HG03520 (cell line): ENCODE measurements at regions not wholly inside any gene's neighbourhood (a gene's known extent, or its start where the extent isn't known, plus 50 kb on each side); places are given as distances from the start of the nearest gene placed in this dataset.

Experiments used
- ATAC-seq: cut with Tn5 transposase; IDR thresholded peaks from one replicate; pipeline ENCODE4 v1.9.1; 2021; ENCODE audit warnings: mild to moderate bottlenecking, moderate library complexity; ENCODE audit not compliant: unreplicated experiment

DNA sequence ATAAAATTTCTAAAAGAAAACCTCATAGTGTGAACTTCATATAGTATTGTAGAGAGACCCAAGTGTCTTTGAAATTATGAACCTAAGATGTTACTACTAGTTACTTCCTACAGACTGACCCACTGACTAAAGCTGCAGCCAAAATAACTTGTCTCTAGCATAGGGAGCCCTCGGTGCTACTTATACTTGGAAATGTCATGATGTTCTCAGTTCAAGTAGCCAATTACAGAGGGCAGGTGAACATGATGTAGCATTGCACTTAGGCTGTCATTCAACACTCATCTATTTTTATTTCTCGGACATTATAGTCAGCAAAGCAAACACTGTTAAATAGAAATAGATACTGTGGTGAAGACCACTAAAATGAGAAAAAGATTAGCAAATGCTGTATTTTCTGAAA lies 165.6 kb downstream of the AREG start:
- no peak for ATAC-seq

DNA sequence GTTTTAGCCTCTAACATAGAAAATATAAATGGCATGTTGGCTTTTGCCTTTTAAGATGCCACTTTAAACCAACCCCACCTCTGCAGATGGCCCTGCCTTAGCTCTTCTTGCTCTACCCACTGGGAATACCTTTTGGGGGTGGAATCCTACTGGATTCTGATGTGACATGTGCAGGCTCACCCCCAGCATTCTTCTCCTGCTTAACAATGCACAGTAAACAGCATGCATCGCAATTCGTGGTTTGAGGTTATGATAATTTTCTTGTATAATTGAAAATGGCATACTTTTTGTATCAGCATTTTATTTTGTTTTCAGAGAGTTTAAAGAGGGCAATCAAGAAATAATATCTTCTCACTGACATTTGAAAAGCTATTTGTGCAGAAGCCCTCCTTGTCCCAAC lies 167.9 kb downstream of the AREG start:
- no peak for ATAC-seq

DNA sequence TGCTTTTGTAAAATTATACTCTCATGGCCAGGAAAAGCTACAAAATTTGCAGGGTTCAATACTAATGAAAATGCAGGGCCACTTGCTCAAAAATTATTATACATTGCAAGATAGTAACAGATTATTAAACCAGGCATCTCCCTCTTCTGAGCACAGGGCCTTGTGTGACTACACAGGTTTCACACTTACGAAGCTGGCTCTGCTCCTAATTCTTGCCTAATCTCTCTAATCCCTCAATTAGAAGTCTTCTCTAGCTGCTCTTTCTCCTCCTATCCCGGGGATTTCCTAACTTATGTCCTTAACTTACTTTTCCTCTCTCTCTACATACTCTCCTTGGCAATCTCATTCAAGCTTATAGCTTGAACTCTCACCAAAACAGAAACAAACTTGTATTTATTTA lies 168.3 kb downstream of the AREG start:
- no peak for ATAC-seq

DNA sequence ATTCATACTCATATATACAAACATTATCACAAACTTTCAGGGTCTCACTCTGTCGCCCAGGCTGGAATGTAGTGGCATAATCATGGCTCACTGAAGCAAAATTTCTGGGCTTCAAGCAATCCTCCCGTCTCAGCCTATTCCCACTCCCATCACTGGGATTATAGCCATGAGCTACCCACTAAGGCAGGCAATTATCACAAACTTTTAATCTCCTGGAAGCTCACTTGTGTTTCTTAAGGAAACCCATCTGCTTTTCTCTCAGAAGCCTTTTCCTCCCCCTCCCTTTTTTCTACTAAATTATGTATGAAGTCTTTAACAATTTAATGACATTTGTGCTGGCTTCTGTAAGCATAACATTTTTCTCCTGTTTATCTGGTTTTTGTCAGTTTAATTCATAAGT lies 170.5 kb downstream of the AREG start:
- no peak for ATAC-seq

DNA sequence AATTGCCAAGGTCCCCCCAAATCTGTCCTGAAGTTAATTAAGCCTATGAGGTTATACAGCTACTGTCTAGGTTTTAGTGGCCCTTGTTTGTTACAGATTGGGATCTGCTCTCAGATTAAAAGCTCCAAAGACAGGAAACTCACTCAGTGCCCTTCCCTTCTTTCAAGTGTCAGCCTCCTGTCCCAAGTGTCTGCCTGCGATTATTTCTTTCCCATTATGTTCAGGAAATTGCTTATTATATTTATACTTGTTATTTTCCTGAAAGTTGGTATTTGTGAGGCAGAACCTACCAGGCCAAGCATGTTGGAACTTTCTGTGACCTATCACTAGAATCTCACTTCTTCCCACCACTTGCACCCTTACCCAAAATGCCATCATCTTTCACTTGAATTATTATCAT lies 173.2 kb downstream of the AREG start:
- ATAC-seq, result no peak

DNA sequence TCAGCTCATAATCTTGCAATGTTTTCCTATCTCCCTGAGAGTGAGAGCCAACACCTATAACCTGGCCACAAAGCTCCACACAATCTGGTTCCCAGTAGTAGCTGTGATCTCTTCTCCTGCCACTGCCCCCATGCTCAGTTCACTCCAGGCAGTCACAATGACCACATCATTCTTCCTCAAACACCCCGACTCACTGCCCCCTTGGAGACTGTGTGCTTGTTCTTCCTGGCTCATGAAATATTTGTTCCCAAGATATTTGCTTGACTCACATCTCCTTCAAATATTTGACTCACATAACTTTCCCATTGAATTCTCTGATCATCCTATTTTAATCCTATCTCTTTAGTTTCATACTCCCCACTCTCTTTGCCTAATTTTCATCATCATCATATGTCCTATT lies 173.7 kb downstream of the AREG start:
- ATAC-seq, result no peak

DNA sequence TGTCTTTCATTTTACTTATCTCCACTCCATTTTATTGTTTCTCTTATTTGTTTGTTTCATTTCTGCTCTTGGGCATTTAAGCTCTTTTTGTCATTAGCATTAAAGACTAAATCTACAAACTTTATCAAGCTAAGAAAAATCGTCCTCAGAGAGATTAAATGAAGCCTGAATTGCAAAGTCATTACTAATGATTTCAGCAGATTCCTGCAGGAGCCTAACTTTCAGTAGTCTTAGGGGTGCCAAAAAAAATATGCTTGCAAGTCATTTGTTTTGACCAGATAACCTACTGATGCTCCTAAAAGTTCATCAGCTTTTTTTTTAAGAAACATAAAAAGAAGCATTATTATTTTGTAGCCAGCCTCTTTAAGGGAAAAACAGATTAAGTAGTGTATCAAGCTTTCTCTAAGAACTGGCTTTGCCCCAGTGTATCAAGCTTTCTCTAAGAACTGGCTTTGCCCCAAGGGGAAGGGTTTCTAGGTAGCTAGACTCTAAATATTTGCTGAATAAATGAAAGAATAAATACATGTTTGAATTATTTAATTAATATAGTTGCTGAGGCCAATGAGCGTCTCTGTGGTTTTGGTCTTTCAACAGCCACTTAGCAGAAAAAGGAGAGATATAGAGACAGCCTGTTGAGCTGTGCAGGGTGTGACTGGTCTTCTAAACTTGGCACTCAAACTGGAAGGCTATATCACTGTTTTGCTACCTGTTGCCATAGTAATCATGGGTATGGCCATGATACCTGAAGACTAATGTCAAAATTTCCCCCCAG lies 174.2 kb downstream of the BTC start:
- no peak for ATAC-seq

DNA sequence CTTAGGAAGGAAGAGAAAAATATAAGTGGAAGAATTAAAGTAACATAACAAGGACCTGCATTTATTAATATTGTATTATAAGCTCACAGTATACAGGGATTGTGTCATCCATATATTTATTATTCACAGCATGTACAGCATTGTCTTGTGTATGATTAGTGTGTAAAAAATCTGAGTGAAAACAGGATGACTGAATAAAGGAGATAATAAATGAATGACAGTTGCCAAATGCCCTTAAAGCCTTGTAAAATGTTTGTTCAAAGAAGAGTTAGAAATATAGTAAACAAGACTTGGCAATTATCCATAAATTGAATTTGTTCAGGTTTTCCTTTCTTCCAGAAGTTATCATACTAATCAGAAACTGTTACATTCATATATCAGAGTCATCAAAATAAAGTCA lies 172.7 kb downstream of the BTC start:
- ATAC-seq, result no peak

DNA sequence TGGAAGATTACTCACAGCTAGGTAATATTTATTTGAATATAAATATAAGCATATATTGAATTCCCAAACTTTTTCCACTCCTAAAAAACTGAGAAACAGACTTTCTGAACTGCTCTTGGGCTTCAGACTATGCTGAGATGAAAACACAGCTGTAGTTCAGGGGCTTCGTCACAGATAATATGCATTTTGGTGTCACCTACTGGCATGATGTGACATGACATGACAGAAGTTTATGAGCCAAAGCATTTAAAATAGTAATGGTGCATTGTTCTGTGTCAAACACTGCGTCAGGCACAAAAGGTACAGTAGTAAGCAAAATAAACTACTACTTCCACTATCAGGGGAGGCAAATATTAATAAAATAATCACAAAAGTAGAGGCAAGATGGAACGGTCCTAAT lies 171.3 kb downstream of the BTC start:
- ATAC-seq, result peak; percentile 89

DNA sequence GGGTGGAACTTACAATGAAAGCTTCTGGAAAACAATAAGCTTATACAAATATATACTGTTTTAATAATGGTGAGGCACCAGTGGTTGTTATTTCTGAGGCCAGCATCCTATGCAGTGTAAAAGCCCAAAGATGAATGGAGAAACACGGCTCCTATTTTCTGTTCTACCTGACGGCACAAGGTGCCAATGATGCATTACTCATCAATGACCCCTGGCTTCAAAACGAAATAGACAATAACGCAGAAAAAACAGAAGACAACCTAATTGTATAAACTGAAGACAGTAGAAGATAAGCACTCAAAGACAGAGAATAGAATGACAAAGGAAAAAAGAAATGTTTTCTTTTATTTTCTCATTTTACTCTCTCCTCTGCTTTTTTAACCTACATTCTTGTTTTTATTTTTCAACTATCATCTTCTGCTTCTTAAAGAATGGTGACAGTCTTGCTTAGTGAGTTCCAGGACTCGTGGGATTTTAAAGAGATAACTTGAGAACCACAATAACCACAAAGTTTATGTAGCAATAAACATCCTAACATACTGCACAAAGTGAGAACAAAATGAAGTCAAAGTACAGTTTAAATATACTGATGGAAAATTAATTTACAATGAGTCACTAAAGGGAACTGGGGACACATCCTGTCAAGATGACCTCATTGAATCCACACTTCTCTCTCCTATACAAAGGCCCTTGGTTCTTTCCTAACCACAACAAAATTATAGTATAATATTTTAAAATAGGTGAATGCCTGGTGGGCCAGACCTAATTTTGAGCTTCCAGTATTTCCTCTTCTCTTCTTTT lies 169.8 kb downstream of the BTC start:
- ATAC-seq, result no peak

DNA sequence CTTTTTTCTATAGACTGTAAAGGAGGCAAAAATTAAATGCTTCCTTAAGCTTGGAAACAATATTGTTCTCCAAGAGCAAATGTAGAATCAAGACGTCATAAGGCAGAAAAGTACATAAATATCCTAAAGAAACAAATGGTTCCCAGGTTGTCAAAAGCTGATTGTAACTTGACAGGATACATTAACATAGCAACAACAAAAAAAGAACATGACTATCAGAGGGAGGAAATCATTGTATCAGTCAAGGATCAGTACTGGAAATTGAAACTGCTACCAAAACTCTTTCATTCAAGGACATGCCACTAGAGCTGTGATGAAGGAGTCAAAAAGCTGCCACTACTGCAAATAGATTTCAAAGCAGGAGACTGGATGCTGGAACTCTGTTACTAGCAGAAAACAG lies 168.3 kb downstream of the BTC start:
- no peak for ATAC-seq

DNA sequence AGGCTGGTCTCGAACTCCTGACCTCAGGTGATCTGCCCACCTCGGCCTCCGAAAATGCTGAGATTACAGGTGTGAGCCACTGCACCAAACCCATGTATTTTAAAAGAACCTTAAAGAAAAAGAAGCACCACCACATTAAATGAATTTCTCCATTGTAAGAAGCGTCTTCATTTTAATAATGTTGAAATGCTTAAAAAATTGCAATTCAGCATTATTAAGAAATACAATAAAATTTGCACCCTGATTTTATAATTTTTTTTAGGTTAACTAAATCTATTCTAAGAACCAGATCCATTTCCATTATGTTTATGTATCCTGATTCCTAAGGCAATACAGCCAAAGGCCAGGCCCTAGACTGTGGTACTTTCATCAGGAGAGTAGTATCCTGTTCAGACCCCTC lies 167.2 kb downstream of the BTC start:
- ATAC-seq, result no peak

DNA sequence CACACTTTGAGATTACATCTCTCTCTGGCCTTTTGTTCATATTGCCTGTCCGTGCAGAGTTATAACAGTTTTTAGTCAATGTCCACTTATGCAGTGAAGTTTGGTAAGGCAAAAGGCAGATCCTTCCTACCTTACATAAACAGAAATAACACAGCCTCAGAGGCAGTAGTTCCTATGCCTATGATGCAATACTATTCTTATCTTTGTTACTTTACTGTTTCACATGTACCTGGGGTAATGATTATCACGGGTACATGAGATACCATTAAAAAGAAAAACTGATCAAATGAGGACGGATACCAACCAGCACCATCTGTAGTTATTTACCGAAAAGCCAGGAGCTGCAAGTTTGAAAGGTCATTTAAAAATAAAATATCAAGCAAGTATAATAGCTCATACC lies 166.8 kb downstream of the BTC start:
- ATAC-seq, result no peak

DNA sequence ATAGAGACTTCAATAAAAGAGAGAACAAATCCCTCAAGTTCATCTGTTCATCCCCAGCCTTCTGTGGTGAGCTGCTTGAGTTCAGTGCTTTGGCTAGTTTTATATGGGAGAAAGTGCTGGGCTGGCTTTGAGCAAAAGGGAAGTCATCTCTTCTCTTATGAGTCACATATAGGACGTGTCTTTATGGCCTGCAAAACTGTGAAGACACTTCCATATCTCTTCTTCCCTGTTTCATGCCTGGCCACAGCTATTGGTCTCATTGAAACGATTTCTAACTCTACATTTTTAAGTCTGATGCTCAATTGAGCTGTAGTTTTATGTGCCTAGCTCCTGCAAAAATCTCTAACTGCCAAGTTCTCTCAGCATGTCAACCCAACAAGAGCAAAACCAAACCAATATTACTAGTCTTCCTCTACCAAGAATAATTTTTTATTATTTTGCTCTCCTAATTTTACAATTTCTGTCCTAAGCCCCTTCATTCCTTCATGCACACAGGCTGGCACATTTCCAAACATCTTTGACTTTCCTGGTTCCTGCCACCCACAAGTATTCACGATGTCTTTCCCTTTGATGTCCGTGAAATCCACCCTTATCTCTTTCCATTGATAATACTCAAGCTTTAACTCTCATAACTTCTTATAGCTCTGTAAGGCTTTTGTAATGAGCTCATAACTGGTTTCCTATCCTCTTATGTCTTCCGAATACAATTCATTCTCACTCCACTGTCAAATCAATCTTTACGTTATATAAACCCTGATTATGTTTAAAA lies 165.3 kb downstream of the BTC start:
- no peak for ATAC-seq

DNA sequence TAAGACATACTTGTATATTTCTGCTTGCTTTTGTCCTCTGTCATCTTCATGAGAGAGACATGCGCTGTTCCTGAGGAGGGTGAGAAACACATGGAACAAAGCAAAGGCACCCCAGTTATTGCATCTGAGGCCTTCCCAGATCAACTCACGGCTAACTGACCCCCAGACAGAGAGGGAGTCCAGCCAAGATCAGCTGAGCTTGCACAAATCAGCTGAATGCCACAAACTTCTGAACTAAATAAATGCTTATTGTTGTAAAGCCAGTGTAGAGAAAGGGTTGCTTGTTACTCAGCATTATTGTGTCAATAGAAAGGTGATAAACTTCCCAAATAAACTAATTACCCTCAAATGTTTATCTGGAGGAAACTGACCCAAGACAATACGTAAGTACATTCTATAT lies 163.8 kb downstream of the BTC start:
- no peak for ATAC-seq

DNA sequence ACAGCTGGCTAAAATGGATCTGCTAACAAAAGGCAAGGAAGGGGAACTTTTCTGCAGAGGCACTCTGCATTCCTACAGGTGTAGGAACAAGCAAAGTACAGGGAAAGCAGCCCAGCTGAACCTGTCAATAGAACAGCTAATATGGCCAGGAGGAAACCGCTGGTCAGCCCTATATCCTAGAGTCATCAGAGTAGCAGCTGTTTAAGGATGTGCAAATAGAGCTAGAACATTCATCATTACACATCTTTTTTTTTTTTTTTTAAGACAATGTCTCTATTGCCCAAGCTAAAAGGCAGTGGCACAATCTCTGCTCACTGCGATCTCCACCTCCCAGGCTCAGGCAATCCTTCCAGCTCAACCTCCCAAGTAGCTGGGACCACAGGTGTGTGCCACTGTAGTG lies 163.0 kb downstream of the BTC start:
- no peak for ATAC-seq

DNA sequence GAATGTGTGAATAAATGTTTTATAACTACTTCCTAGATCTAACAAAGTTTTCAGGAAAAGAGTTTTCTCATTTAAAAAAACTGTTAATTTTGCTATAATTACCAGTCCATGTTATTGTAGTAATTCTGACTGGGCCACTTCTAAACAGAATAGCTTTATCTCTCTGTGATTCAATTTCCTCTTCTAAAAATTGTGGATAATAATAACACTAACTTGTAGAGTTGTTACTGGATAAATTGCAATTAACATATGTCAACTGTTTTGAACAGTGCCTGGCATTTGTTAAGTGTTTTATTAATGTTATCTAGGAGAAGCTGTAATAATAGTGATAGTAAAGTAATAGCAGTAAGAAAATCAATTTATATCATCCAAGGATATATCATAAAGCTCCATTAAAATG lies 162.3 kb downstream of the BTC start:
- ATAC-seq, result no peak

DNA sequence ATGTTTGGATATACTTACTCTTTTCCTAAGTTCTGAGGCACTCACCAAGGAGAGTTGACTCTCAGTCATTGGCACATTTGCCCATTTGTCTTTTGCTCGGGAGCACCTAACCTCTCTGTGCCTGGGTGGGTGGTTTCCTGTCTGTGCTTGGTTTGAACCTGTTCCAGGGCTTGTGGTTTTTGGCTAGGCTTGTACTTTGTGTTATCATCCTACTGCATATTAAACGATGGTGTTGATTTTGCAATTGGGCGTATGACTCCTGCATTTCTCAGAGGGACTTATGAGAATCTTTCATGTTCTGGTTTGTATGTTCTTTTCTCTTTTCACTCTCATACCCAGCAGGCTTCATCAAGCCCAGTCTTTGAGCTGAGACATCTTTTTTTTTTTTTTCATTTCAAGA lies 161.7 kb downstream of the BTC start:
- ATAC-seq, result no peak

DNA sequence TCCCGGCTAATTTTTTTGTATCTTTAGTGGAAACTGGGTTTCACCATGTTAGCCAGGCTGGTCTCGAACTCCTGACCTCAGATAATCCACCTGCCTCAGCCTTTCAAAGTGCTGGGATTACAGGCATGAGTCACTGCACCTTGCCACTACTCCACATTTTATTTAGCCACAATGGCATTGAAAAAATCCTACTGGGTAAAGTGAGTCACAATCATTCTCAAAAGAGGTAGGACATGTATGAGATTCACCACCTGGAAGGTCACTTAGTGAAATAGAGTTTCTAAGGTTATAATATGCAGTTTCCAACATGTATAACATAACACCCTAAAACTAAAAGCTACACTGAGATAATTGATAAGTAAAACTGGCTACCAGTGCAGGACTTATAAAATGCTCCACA lies 159.2 kb downstream of the BTC start:
- ATAC-seq, result no peak

DNA sequence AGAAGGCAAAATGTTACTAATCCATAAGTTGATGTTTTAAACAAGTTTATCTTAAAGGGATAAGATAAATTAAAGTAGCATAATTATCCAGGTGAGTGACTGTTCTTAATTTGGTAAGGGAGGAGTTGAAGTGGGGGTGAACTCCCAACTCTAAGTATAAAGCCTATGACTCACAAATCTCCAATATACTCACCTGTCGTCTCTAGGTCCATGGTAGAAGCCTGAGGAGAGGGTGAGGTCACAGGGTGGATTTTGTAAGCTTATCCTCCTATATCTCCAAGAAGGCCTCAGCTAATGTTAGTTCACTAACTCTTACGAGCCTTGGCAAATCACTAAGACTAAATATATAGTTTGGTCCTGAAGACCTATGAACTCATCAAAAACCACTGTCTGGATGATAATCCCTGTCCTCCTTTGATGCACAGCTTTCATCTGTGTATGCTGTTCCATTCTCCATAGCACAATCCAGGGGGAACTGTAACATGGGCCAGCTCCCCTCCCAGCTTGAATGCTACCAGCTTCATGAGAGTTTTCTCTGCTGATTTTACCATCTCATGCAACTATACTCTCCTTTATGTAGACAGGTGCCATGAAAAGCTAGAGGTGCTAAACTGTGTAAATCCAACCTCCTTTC lies 158.7 kb downstream of the BTC start:
- no peak for ATAC-seq

DNA sequence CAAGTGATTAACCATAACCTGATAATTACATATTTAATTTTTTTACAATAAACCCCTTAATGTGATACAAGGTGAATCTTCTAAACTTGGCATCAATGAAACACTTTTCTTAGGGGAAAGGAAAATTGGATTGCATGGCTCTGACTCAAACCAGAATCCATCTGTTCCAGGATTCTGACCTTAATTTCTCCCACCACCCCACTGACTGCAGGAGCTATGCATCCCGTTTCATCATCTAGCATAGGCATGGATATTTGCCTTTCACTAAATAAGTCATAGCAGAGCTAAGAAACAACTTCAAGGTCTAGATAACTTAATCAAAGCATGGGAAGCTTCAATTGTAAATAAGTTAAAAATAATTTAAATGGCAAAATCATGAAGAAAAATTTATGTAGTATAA lies 156.3 kb downstream of the BTC start:
- ATAC-seq, result no peak
